Hematopoietic multipotent progenitor cell (in vitro differentiated cells): ENCODE measurements at regions not wholly inside any gene's neighbourhood (a gene's known extent, or its start where the extent isn't known, plus 50 kb on each side); places are given as distances from the start of the nearest gene placed in this dataset.
"Not testable (repeated sequence)": the region's sequence is repeated elsewhere in the genome, so short reads cannot be mapped to it uniquely, and the experiment has no call there.

Experiments used
- DNase-seq, 3 donors: peaks; one replicate each; pipeline ENCODE4 v3.0.0-alpha.2; 2011 to 2015; ENCODE audit warnings: low read depth in 2 of 3, low spot score in 2 of 3

GRCh38 chr4:181855307-181855706 lies 387.9 kb upstream of the TENM3 start:
- no peak for DNase-seq

- not testable (repeated sequence) for DNase-seq
Observed at GRCh38 chr4:181857471-181857870, 385.7 kb upstream of the TENM3 start.

- DNase-seq, result no peak
Observed at GRCh38 chr4:181858741-181859140, 384.5 kb upstream of the TENM3 start.

- DNase-seq, result no peak
Observed at GRCh38 chr4:181859439-181859838, 383.8 kb upstream of the TENM3 start.

- DNase-seq, result no peak
Observed at GRCh38 chr4:181860157-181860556, 383.0 kb upstream of the TENM3 start.

- no peak for DNase-seq
Observed at GRCh38 chr4:181860668-181861067, 382.5 kb upstream of the TENM3 start.

- DNase-seq, result no peak
Observed at GRCh38 chr4:181863856-181864255, 379.3 kb upstream of the TENM3 start.

- DNase-seq, result no peak
Observed at GRCh38 chr4:181870326-181870725, 372.9 kb upstream of the TENM3 start.

- no peak for DNase-seq
Observed at GRCh38 chr4:181874602-181875001, 368.6 kb upstream of the TENM3 start.

- no peak for DNase-seq
Observed at GRCh38 chr4:181877329-181877848, 365.8 kb upstream of the TENM3 start.

- DNase-seq, result no peak
Observed at GRCh38 chr4:181890031-181890430, 353.2 kb upstream of the TENM3 start.

- DNase-seq, result no peak
Observed at GRCh38 chr4:181890911-181891310, 352.3 kb upstream of the TENM3 start.

- no peak for DNase-seq
Observed at GRCh38 chr4:181896614-181897013, 346.6 kb upstream of the TENM3 start.

- DNase-seq, result no peak
Observed at GRCh38 chr4:181897935-181898334, 345.3 kb upstream of the TENM3 start.

GRCh38 chr4:181902404-181902803 lies 340.8 kb upstream of the TENM3 start:
- not testable (repeated sequence) for DNase-seq

- DNase-seq, result no peak
Observed at GRCh38 chr4:181905708-181906107, 337.5 kb upstream of the TENM3 start.

- no peak for DNase-seq
Observed at GRCh38 chr4:181908168-181908567, 335.0 kb upstream of the TENM3 start.

- no peak for DNase-seq
Observed at GRCh38 chr4:181909368-181909767, 333.8 kb upstream of the TENM3 start.

- DNase-seq, result no peak
Observed at GRCh38 chr4:181911420-181911819, 331.8 kb upstream of the TENM3 start.

- DNase-seq, result no peak
Observed at GRCh38 chr4:181933471-181933870, 309.7 kb upstream of the TENM3 start.

GRCh38 chr4:181938631-181939030 lies 304.6 kb upstream of the TENM3 start:
- DNase-seq, result no peak

GRCh38 chr4:181939199-181939945 lies 303.8 kb upstream of the TENM3 start:
- DNase-seq, result no peak

GRCh38 chr4:181944527-181944926 lies 298.7 kb upstream of the TENM3 start:
- no peak for DNase-seq
